GM23338 (cell line): ENCODE measurements at regions not wholly inside any gene's neighbourhood (a gene's known extent, or its start where the extent isn't known, plus 50 kb on each side); places are given as distances from the start of the nearest gene placed in this dataset.
A peak's percentile ranks its signal among the peaks of the same experiment; 100 is the strongest.

ENCODE experiments used
- ATAC-seq: fragments of 200-7000 bp; cut with Tn5 transposase; 3 replicates; pipeline ENCODE4 v1.9.1; 2020
- DNase-seq: peaks from one replicate; pipeline ENCODE4 v3.0.0-alpha.2; 2015; ENCODE audit warnings: low spot score
- H2AFZ ChIP-seq: fragments of 200-600 bp; sonication (generic); 2 replicates; pipeline ENCODE4 v1.8.0; 2016; ENCODE audit warnings: antibody characterized with exemption, mild to moderate bottlenecking, moderate library complexity
- H3F3A ChIP-seq: fragments of 200-600 bp; sonication (generic); replicated peaks from 2 replicates; pipeline ENCODE4 v1.8.0; 2017; ENCODE audit warnings: antibody characterized with exemption, mixed run types, low read depth
- H3K27ac ChIP-seq: fragments of 200-600 bp; sonication (generic); 2 replicates; pipeline ENCODE4 v1.6.1; 2016; ENCODE audit warnings: low read depth
- H3K27me3 ChIP-seq: fragments of 200-600 bp; sonication (generic); 2 replicates; pipeline ENCODE4 v1.8.0; 2016; ENCODE audit warnings: mild to moderate bottlenecking, mixed run types, moderate library complexity; ENCODE audit not compliant: insufficient read depth
- H3K36me3 ChIP-seq: fragments of 200-600 bp; sonication (generic); 2 replicates; pipeline ENCODE4 v1.8.0; 2016; ENCODE audit warnings: mild to moderate bottlenecking; ENCODE audit not compliant: insufficient read depth
- H3K4me1 ChIP-seq: fragments of 200-600 bp; sonication (generic); 2 replicates; pipeline ENCODE4 v1.8.0; 2016; ENCODE audit warnings: mild to moderate bottlenecking, moderate library complexity; ENCODE audit not compliant: insufficient read depth
- H3K4me2 ChIP-seq: fragments of 200-600 bp; sonication (generic); 2 replicates; pipeline ENCODE4 v1.7.1; 2017; ENCODE audit warnings: mixed run types
- H3K4me3 ChIP-seq: fragments of 200-600 bp; sonication (generic); 2 replicates; pipeline ENCODE4 v1.6.1; 2016; ENCODE audit warnings: mixed run types
- H3K79me2 ChIP-seq: fragments of 200-600 bp; sonication (generic); replicated peaks from 2 replicates; pipeline ENCODE4 v1.8.0; 2017; ENCODE audit warnings: mild to moderate bottlenecking; ENCODE audit not compliant: insufficient read depth
- H3K9me2 ChIP-seq: fragments of 200-600 bp; sonication (generic); 2 replicates; pipeline ENCODE4 v1.8.0; 2017; ENCODE audit not compliant: insufficient read depth
- H4K20me1 ChIP-seq: fragments of 200-600 bp; sonication (generic); replicated peaks from 2 replicates; pipeline ENCODE4 v1.8.0; 2017; ENCODE audit warnings: mild to moderate bottlenecking; ENCODE audit not compliant: insufficient read depth
- H3K27ac Mint-ChIP-seq: 2 replicates; pipeline ENCODE4 v1.8.0; 2020; ENCODE audit warnings: inconsistent platforms, mild to moderate bottlenecking, moderate library complexity, mixed read lengths
- H3K27me3 Mint-ChIP-seq: 3 replicates; pipeline ENCODE4 v1.8.0; 2022; ENCODE audit warnings: low read depth, mild to moderate bottlenecking, moderate library complexity, mixed read lengths, inconsistent platforms; ENCODE audit not compliant: insufficient read depth, poor library complexity
- H3K36me3 Mint-ChIP-seq: 3 replicates; pipeline ENCODE4 v1.8.0; 2021; ENCODE audit warnings: low read depth, mild to moderate bottlenecking, inconsistent platforms, moderate library complexity, mixed read lengths
- H3K4me1 Mint-ChIP-seq: 3 replicates; pipeline ENCODE4 v1.8.0; 2020; ENCODE audit warnings: mild to moderate bottlenecking, inconsistent platforms, mixed read lengths
- H3K4me3 Mint-ChIP-seq: 3 replicates; pipeline ENCODE4 v1.8.0; 2021; ENCODE audit warnings: moderate library complexity, mild to moderate bottlenecking, inconsistent platforms, mixed read lengths
- H3K9me3 Mint-ChIP-seq: 3 replicates; pipeline ENCODE4 v1.8.0; 2020; ENCODE audit warnings: moderate library complexity, mild to moderate bottlenecking, inconsistent platforms, mixed read lengths
- CREB1 ChIP-seq: fragments of 250-450 bp; sonication (Bioruptor Pico); IDR thresholded peaks from 2 replicates; pipeline ENCODE4 v1.5.0; 2020; ENCODE audit warnings: low read depth, mild to moderate bottlenecking, moderate library complexity
- EZH2 ChIP-seq: fragments of 200-600 bp; sonication (generic); IDR thresholded peaks from one replicate; pipeline ENCODE4 v1.8.0; 2017; ENCODE audit warnings: antibody characterized with exemption, mild to moderate bottlenecking, low read depth; ENCODE audit not compliant: unreplicated experiment
- EZH2phosphoT487 ChIP-seq: fragments of 200-600 bp; sonication (generic); IDR thresholded peaks from one replicate; pipeline ENCODE4 v1.8.1; 2018; ENCODE audit warnings: antibody characterized with exemption; ENCODE audit not compliant: unreplicated experiment
- JUNB ChIP-seq: IDR thresholded peaks from one replicate; pipeline ENCODE4 v1.6.1; 2016; ENCODE audit warnings: antibody characterized with exemption; ENCODE audit not compliant: unreplicated experiment
- NANOG ChIP-seq: IDR thresholded peaks from 2 replicates; pipeline ENCODE4 v1.6.1; 2016; ENCODE audit warnings: antibody characterized with exemption, borderline replicate concordance
- POLR2AphosphoS5 ChIP-seq: IDR thresholded peaks from 2 replicates; pipeline ENCODE4 v1.6.1; 2016; ENCODE audit warnings: antibody characterized with exemption, low read depth
- STAT1 ChIP-seq: IDR thresholded peaks from one replicate; pipeline ENCODE4 v1.6.1; 2016; ENCODE audit warnings: antibody characterized with exemption; ENCODE audit not compliant: unreplicated experiment
- ZNF114 ChIP-seq: fragments of 250-450 bp; sonication (Bioruptor Pico); IDR thresholded peaks from 2 replicates; pipeline ENCODE4 v1.5.0; 2020; ENCODE audit warnings: mild to moderate bottlenecking, moderate library complexity
- ZNF331 ChIP-seq: fragments of 250-450 bp; sonication (Bioruptor Pico); IDR thresholded peaks from 2 replicates; pipeline ENCODE4 v1.5.0; 2020; ENCODE audit warnings: low read depth, mild to moderate bottlenecking, moderate library complexity
- TF ChIP-seq, protein P1 (sequence below): IDR thresholded peaks from 2 replicates; pipeline ENCODE4 v1.6.1; 2016; ENCODE audit warnings: antibody characterized with exemption
- TF ChIP-seq, protein P2 (sequence below): IDR thresholded peaks from one replicate; pipeline ENCODE4 v1.6.1; 2018; ENCODE audit warnings: antibody characterized with exemption; ENCODE audit not compliant: unreplicated experiment
- TF ChIP-seq, protein P3 (sequence below), 2 experiments: fragments of 200-600 bp in 1 of 2; sonication (generic) in 1 of 2; conservative IDR thresholded peaks; 2 replicates each; pipeline versions ENCODE4 v1.5.1 to v1.6.1; 2016 to 2017; ENCODE audit warnings: antibody characterized with exemption in 2 of 2, low read depth in 2 of 2, mild to moderate bottlenecking in 2 of 2, moderate library complexity in 1 of 2
- TF ChIP-seq, protein P4 (sequence below): fragments of 250-450 bp; sonication (Bioruptor Pico); IDR thresholded peaks from 2 replicates; pipeline ENCODE4 v1.5.0; 2020; ENCODE audit warnings: mild to moderate bottlenecking, moderate library complexity

DNA sequence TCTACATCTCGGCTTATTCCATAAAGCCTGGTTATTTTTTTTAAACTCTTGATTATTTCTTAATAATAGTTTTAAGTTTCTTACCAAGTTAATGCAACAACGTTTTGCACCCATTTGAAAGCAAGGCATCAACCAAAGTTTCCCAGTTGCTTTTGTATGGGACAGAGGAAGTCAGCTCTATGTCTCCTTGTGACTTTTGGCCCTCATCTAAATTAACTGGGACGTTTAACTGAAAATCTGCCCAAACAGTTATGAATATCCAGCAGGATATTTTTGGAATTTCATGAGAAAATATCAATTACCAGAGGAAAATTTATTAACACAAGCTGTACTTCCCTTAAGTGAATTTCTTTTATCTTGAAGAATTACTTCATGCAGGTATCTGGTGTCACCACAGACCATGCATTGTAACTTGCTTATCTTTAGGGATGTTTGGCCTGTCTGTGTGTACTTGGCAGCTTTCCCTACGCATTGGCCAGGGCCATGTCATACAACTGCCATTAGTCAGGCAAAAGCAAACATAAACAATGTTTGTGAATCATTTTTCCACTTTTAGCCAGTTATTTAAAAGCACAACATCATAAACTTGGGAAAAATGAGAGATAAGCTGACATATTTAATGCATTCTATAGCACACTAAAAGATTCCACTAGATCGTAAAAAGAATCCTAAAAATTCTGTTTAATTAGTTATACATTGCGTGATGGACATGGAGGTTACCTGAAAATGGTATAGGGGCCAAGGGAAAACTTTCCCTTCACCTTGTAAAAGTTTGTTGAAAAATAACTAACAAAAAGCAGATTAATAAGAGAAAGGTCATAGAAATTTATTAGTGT lies 101.4 kb upstream of the PDE5A start:
- Histone ChIP-seq H3K4me2 (no peak overlapping the region), H3K79me2 (no peaks in the 10 kb centered on the region), H3F3A (no peaks in the 10 kb centered on the region), H3K4me1 (peaks cover 19% of the 10 kb centered on the region), H3K36me3 (no peaks in the 10 kb centered on the region), H3K4me3 (no peak overlapping the region), H4K20me1 (no peaks in the 10 kb centered on the region), H3K9me2 (peaks cover 5% of the 10 kb centered on the region; the same call in 1 of the 2 replicates), H2AFZ (peak overlapping the region; percentile 33; the same call in 1 of the 2 replicates), H3K27me3 (no peaks in the 10 kb centered on the region), H3K27ac (no peak overlapping the region)
- H3K36me3 Mint-ChIP-seq = no peaks in the 10 kb centered on the region
- ATAC-seq = no peak
- TF ChIP-seq CREB1 (CRISPR knock-in tag) (no peak), EZH2phosphoT487 (no peak), ZNF331 (CRISPR knock-in tag) (no peak), JUNB (no peak), STAT1 (no peak), EZH2 (no peak), NANOG (no peak), POLR2AphosphoS5 (no peak), ZNF114 (CRISPR knock-in tag) (no peak)
- TF ChIP-seq, protein P1, sequence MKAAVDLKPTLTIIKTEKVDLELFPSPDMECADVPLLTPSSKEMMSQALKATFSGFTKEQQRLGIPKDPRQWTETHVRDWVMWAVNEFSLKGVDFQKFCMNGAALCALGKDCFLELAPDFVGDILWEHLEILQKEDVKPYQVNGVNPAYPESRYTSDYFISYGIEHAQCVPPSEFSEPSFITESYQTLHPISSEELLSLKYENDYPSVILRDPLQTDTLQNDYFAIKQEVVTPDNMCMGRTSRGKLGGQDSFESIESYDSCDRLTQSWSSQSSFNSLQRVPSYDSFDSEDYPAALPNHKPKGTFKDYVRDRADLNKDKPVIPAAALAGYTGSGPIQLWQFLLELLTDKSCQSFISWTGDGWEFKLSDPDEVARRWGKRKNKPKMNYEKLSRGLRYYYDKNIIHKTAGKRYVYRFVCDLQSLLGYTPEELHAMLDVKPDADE = no peak
- TF ChIP-seq, protein P2, sequence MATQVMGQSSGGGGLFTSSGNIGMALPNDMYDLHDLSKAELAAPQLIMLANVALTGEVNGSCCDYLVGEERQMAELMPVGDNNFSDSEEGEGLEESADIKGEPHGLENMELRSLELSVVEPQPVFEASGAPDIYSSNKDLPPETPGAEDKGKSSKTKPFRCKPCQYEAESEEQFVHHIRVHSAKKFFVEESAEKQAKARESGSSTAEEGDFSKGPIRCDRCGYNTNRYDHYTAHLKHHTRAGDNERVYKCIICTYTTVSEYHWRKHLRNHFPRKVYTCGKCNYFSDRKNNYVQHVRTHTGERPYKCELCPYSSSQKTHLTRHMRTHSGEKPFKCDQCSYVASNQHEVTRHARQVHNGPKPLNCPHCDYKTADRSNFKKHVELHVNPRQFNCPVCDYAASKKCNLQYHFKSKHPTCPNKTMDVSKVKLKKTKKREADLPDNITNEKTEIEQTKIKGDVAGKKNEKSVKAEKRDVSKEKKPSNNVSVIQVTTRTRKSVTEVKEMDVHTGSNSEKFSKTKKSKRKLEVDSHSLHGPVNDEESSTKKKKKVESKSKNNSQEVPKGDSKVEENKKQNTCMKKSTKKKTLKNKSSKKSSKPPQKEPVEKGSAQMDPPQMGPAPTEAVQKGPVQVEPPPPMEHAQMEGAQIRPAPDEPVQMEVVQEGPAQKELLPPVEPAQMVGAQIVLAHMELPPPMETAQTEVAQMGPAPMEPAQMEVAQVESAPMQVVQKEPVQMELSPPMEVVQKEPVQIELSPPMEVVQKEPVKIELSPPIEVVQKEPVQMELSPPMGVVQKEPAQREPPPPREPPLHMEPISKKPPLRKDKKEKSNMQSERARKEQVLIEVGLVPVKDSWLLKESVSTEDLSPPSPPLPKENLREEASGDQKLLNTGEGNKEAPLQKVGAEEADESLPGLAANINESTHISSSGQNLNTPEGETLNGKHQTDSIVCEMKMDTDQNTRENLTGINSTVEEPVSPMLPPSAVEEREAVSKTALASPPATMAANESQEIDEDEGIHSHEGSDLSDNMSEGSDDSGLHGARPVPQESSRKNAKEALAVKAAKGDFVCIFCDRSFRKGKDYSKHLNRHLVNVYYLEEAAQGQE = no peak
- TF ChIP-seq, protein P3, sequence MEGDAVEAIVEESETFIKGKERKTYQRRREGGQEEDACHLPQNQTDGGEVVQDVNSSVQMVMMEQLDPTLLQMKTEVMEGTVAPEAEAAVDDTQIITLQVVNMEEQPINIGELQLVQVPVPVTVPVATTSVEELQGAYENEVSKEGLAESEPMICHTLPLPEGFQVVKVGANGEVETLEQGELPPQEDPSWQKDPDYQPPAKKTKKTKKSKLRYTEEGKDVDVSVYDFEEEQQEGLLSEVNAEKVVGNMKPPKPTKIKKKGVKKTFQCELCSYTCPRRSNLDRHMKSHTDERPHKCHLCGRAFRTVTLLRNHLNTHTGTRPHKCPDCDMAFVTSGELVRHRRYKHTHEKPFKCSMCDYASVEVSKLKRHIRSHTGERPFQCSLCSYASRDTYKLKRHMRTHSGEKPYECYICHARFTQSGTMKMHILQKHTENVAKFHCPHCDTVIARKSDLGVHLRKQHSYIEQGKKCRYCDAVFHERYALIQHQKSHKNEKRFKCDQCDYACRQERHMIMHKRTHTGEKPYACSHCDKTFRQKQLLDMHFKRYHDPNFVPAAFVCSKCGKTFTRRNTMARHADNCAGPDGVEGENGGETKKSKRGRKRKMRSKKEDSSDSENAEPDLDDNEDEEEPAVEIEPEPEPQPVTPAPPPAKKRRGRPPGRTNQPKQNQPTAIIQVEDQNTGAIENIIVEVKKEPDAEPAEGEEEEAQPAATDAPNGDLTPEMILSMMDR (conservative IDR thresholded peaks at IDR 0.05; ENCODE audit: low read depth in 2 of 2) = no peak
- TF ChIP-seq, protein P4, sequence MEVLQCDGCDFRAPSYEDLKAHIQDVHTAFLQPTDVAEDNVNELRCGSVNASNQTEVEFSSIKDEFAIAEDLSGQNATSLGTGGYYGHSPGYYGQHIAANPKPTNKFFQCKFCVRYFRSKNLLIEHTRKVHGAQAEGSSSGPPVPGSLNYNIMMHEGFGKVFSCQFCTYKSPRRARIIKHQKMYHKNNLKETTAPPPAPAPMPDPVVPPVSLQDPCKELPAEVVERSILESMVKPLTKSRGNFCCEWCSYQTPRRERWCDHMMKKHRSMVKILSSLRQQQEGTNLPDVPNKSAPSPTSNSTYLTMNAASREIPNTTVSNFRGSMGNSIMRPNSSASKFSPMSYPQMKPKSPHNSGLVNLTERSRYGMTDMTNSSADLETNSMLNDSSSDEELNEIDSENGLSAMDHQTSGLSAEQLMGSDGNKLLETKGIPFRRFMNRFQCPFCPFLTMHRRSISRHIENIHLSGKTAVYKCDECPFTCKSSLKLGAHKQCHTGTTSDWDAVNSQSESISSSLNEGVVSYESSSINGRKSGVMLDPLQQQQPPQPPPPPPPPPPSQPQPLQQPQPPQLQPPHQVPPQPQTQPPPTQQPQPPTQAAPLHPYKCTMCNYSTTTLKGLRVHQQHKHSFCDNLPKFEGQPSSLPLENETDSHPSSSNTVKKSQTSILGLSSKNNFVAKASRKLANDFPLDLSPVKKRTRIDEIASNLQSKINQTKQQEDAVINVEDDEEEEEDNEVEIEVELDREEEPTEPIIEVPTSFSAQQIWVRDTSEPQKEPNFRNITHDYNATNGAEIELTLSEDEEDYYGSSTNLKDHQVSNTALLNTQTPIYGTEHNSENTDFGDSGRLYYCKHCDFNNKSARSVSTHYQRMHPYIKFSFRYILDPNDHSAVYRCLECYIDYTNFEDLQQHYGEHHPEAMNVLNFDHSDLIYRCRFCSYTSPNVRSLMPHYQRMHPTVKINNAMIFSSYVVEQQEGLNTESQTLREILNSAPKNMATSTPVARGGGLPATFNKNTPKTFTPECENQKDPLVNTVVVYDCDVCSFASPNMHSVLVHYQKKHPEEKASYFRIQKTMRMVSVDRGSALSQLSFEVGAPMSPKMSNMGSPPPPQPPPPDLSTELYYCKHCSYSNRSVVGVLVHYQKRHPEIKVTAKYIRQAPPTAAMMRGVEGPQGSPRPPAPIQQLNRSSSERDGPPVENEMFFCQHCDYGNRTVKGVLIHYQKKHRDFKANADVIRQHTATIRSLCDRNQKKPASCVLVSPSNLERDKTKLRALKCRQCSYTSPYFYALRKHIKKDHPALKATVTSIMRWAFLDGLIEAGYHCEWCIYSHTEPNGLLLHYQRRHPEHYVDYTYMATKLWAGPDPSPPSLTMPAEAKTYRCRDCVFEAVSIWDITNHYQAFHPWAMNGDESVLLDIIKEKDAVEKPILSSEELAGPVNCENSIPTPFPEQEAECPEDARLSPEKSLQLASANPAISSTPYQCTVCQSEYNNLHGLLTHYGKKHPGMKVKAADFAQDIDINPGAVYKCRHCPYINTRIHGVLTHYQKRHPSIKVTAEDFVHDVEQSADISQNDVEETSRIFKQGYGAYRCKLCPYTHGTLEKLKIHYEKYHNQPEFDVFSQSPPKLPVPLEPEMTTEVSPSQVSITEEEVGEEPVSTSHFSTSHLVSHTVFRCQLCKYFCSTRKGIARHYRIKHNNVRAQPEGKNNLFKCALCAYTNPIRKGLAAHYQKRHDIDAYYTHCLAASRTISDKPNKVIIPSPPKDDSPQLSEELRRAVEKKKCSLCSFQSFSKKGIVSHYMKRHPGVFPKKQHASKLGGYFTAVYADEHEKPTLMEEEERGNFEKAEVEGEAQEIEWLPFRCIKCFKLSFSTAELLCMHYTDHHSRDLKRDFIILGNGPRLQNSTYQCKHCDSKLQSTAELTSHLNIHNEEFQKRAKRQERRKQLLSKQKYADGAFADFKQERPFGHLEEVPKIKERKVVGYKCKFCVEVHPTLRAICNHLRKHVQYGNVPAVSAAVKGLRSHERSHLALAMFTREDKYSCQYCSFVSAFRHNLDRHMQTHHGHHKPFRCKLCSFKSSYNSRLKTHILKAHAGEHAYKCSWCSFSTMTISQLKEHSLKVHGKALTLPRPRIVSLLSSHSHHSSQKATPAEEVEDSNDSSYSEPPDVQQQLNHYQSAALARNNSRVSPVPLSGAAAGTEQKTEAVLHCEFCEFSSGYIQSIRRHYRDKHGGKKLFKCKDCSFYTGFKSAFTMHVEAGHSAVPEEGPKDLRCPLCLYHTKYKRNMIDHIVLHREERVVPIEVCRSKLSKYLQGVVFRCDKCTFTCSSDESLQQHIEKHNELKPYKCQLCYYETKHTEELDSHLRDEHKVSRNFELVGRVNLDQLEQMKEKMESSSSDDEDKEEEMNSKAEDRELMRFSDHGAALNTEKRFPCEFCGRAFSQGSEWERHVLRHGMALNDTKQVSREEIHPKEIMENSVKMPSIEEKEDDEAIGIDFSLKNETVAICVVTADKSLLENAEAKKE (CRISPR knock-in tag) = no peak
- DNase-seq = no peak
- no peaks in the 10 kb centered on the region for H3K27me3 Mint-ChIP-seq
- H3K9me3 Mint-ChIP-seq = 0 out of 3 replicates have a peak, but pooled peaks cover 3% of the 10 kb centered on the region
- no peak overlapping the region for H3K27ac Mint-ChIP-seq
- no peak overlapping the region for H3K4me3 Mint-ChIP-seq
- peaks cover 23% of the 10 kb centered on the region for H3K4me1 Mint-ChIP-seq
